HG03460 (cell line): ENCODE measurements at regions not wholly inside any gene's neighbourhood (a gene's known extent, or its start where the extent isn't known, plus 50 kb on each side); places are given as distances from the start of the nearest gene placed in this dataset.
"Not testable (repeated sequence)": the region's sequence is repeated elsewhere in the genome, so short reads cannot be mapped to it uniquely, and the experiment has no call there.

Source experiments
- ATAC-seq: cut with Tn5 transposase; IDR thresholded peaks from one replicate; pipeline ENCODE4 v1.9.1; 2021; ENCODE audit not compliant: unreplicated experiment

- ATAC-seq, result no peak
Measured at GRCh38 chr3:153539263-153539662, 377.2 kb downstream of the RAP2B start.

GRCh38 chr3:153545471-153545870 is 383.4 kb downstream of the RAP2B start:
- ATAC-seq, result no peak

GRCh38 chr3:153547970-153548369 is 385.9 kb downstream of the RAP2B start:
- no peak for ATAC-seq

GRCh38 chr3:153549686-153550085 is 387.7 kb downstream of the RAP2B start:
- not testable (repeated sequence) for ATAC-seq

- ATAC-seq, result no peak
Measured at GRCh38 chr3:153551536-153552285, 389.7 kb downstream of the RAP2B start.

- ATAC-seq, result no peak
Measured at GRCh38 chr3:153552887-153553604, 391.0 kb downstream of the RAP2B start.

- no peak for ATAC-seq
Measured at GRCh38 chr3:153553605-153553945, 391.5 kb downstream of the RAP2B start.

GRCh38 chr3:153555919-153556318 is 393.9 kb downstream of the RAP2B start:
- ATAC-seq, result no peak

- ATAC-seq, result not testable (repeated sequence)
Measured at GRCh38 chr3:153559366-153559765, 397.3 kb downstream of the RAP2B start.

- ATAC-seq, result no peak
Measured at GRCh38 chr3:153567011-153567410, 405.0 kb downstream of the RAP2B start.

- ATAC-seq, result no peak
Measured at GRCh38 chr3:153567556-153567955, 405.5 kb downstream of the RAP2B start.

GRCh38 chr3:153570481-153570880 is 408.5 kb downstream of the RAP2B start:
- ATAC-seq, result not testable (repeated sequence)

GRCh38 chr3:153572165-153572564 is 410.1 kb downstream of the RAP2B start:
- no peak for ATAC-seq

GRCh38 chr3:153572654-153573053 is 410.6 kb downstream of the RAP2B start:
- no peak for ATAC-seq

GRCh38 chr3:153573481-153573880 is 411.5 kb downstream of the RAP2B start:
- ATAC-seq, result no peak

- ATAC-seq, result no peak
Measured at GRCh38 chr3:153574445-153574844, 412.4 kb downstream of the RAP2B start.

GRCh38 chr3:153577059-153577736 is 415.2 kb downstream of the RAP2B start:
- no peak for ATAC-seq

- no peak for ATAC-seq
Measured at GRCh38 chr3:153578046-153578445, 416.0 kb downstream of the RAP2B start.

- no peak for ATAC-seq
Measured at GRCh38 chr3:153590051-153590450, 428.0 kb downstream of the RAP2B start.

GRCh38 chr3:153591561-153592245 is 429.7 kb downstream of the RAP2B start:
- no peak for ATAC-seq

- ATAC-seq, result no peak
Measured at GRCh38 chr3:153595186-153595815, 433.3 kb downstream of the RAP2B start.
